Activated naive CD4-positive, alpha-beta T cell treated with anti-CD3 and anti-CD28 coated beads, Interleukin-2, amount 50 U/mL, for 24 hours (primary cell): ENCODE measurements at regions not wholly inside any gene's neighbourhood (a gene's known extent, or its start where the extent isn't known, plus 50 kb on each side); places are given as distances from the start of the nearest gene placed in this dataset.

Experiments
- H3K27ac Mint-ChIP-seq: one replicate; pipeline ENCODE4 v1.8.0; 2021; ENCODE audit warnings: mild to moderate bottlenecking, mixed read lengths
- H3K27me3 Mint-ChIP-seq: one replicate; pipeline ENCODE4 v1.8.0; 2021; ENCODE audit warnings: mixed read lengths
- H3K36me3 Mint-ChIP-seq: one replicate; pipeline ENCODE4 v1.8.0; 2021; ENCODE audit warnings: mixed read lengths
- H3K4me1 Mint-ChIP-seq: one replicate; pipeline ENCODE4 v1.8.0; 2021; ENCODE audit warnings: mixed read lengths
- H3K4me3 Mint-ChIP-seq: one replicate; pipeline ENCODE4 v1.8.0; 2021; ENCODE audit warnings: mild to moderate bottlenecking, mixed read lengths
- H3K9me3 Mint-ChIP-seq: one replicate; pipeline ENCODE4 v1.8.0; 2021; ENCODE audit warnings: mixed read lengths

DNA sequence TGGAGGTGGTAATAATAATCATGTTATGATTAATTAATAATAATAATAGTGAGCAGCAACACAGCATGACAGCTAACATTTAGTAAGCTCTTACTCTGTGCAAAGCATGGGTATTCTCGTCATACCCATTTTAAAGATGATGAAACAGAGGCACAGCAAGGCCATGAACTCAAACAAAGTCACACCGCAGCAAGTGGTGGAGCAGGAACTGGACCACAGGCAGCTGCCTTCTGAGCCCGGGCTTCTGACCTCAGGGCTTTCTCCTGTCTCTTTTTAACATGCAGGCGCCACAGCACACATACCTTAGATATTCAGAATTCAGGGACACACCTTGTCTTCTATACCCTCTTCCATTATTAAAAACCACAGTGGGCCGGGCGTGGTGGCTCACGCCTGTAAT is 50.7 kb upstream of the SPATA12 start:
- H3K27ac Mint-ChIP-seq: no peak overlapping the region
- no peaks in the 10 kb centered on the region for H3K36me3 Mint-ChIP-seq
- no peaks in the 10 kb centered on the region for H3K27me3 Mint-ChIP-seq
- H3K9me3 Mint-ChIP-seq: no peaks in the 10 kb centered on the region
- H3K4me3 Mint-ChIP-seq: no peak overlapping the region
- H3K4me1 Mint-ChIP-seq: peaks cover 4% of the 10 kb centered on the region

GRCh38 chr3:57009367-57009766 is 51.1 kb upstream of the SPATA12 start:
- H3K27me3 Mint-ChIP-seq: no peaks in the 10 kb centered on the region
- H3K9me3 Mint-ChIP-seq: no peaks in the 10 kb centered on the region
- no peaks in the 10 kb centered on the region for H3K36me3 Mint-ChIP-seq
- peaks cover 4% of the 10 kb centered on the region for H3K4me1 Mint-ChIP-seq
- H3K27ac Mint-ChIP-seq: no peak overlapping the region
- H3K4me3 Mint-ChIP-seq: no peak overlapping the region

GRCh38 chr3:57007521-57008460 is 52.7 kb upstream of the SPATA12 start:
- Mint-ChIP-seq H3K36me3 (no peaks in the 10 kb centered on the region), H3K27ac (no peak overlapping the region), H3K9me3 (no peaks in the 10 kb centered on the region), H3K27me3 (no peaks in the 10 kb centered on the region), H3K4me1 (peaks cover 4% of the 10 kb centered on the region), H3K4me3 (no peak overlapping the region)

- H3K4me1 Mint-ChIP-seq: peaks cover 4% of the 10 kb centered on the region
- no peaks in the 10 kb centered on the region for H3K9me3 Mint-ChIP-seq
- no peaks in the 10 kb centered on the region for H3K27me3 Mint-ChIP-seq
- no peaks in the 10 kb centered on the region for H3K36me3 Mint-ChIP-seq
- H3K4me3 Mint-ChIP-seq: no peak overlapping the region
- no peak overlapping the region for H3K27ac Mint-ChIP-seq
These were observed 53.5 kb upstream of the SPATA12 start for GRCh38 chr3:57006949-57007419.

- Mint-ChIP-seq H3K27ac (no peak overlapping the region), H3K36me3 (no peaks in the 10 kb centered on the region), H3K4me1 (peaks cover 4% of the 10 kb centered on the region), H3K27me3 (no peaks in the 10 kb centered on the region), H3K9me3 (no peaks in the 10 kb centered on the region), H3K4me3 (no peak overlapping the region)
These were observed 54.2 kb upstream of the SPATA12 start for GRCh38 chr3:57006179-57006657.

DNA sequence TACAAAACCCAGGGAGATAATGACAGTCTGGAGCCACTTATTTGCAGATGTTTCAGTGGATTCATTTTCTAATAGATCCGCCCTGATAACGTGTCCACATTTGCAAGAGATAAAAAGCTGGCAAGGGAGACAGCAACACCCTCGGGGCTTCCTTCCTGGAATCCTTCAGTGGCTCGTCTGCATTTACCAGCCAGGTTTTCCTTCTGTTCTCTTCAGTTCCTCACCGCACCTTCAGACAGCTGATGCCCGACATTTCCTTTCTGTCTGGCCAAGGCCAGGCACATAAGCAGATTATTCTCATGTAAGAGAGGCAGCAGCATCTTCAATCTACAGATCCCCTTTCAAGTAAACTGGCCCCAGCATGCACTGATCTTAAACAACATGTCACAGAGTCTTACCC is 56.2 kb upstream of the SPATA12 start:
- no peak overlapping the region for H3K4me3 Mint-ChIP-seq
- no peak overlapping the region for H3K27ac Mint-ChIP-seq
- H3K36me3 Mint-ChIP-seq: no peaks in the 10 kb centered on the region
- H3K9me3 Mint-ChIP-seq: no peaks in the 10 kb centered on the region
- H3K4me1 Mint-ChIP-seq: peaks cover 4% of the 10 kb centered on the region
- no peaks in the 10 kb centered on the region for H3K27me3 Mint-ChIP-seq

GRCh38 chr3:57003676-57004075 is 56.8 kb upstream of the SPATA12 start:
- Mint-ChIP-seq H3K4me1 (peaks cover 4% of the 10 kb centered on the region), H3K4me3 (no peak overlapping the region), H3K9me3 (no peaks in the 10 kb centered on the region), H3K27ac (peak overlapping the region; percentile 77), H3K27me3 (no peaks in the 10 kb centered on the region), H3K36me3 (no peaks in the 10 kb centered on the region)

- no peaks in the 10 kb centered on the region for H3K36me3 Mint-ChIP-seq
- H3K4me1 Mint-ChIP-seq: no peaks in the 10 kb centered on the region
- H3K27me3 Mint-ChIP-seq: no peaks in the 10 kb centered on the region
- no peak overlapping the region for H3K4me3 Mint-ChIP-seq
- no peaks in the 10 kb centered on the region for H3K9me3 Mint-ChIP-seq
- no peak overlapping the region for H3K27ac Mint-ChIP-seq
These were observed 59.1 kb upstream of the SPATA12 start for GRCh38 chr3:57001356-57001755.

GRCh38 chr3:57000012-57000411 is 60.5 kb upstream of the SPATA12 start:
- Mint-ChIP-seq H3K36me3 (no peaks in the 10 kb centered on the region), H3K27me3 (no peaks in the 10 kb centered on the region), H3K9me3 (no peaks in the 10 kb centered on the region), H3K27ac (no peak overlapping the region), H3K4me1 (peaks cover 5% of the 10 kb centered on the region), H3K4me3 (no peak overlapping the region)

- Mint-ChIP-seq H3K27ac (no peak overlapping the region), H3K4me1 (peaks cover 5% of the 10 kb centered on the region), H3K36me3 (no peaks in the 10 kb centered on the region), H3K4me3 (no peak overlapping the region), H3K27me3 (no peaks in the 10 kb centered on the region), H3K9me3 (no peaks in the 10 kb centered on the region)
These were observed 60.9 kb upstream of the SPATA12 start for GRCh38 chr3:56999547-56999946.

GRCh38 chr3:56998076-56998529 is 62.4 kb upstream of the SPATA12 start:
- Mint-ChIP-seq H3K4me1 (peaks cover 5% of the 10 kb centered on the region), H3K4me3 (no peak overlapping the region), H3K9me3 (no peaks in the 10 kb centered on the region), H3K27ac (no peak overlapping the region), H3K36me3 (no peaks in the 10 kb centered on the region), H3K27me3 (no peaks in the 10 kb centered on the region)

DNA sequence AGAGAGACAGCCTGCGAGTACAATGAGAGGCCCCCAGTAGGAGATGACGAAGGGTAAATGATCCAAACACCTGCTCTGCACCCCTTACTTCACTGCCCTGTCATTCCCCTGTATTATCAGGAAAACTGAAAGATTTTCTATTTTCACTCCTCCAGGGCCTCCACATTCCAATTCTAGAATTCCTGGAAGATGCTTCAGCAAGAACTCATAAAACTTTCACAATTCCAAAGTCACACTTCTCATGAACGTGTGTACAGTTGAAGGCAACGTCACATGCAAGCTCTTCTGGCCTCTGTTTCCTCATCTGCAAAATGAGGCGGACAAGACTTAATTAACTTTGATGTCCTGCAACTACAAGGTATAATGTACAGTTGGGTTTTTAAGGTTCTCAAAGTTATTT is 62.8 kb upstream of the SPATA12 start:
- no peaks in the 10 kb centered on the region for H3K9me3 Mint-ChIP-seq
- H3K36me3 Mint-ChIP-seq: no peaks in the 10 kb centered on the region
- no peak overlapping the region for H3K4me3 Mint-ChIP-seq
- no peak overlapping the region for H3K27ac Mint-ChIP-seq
- peaks cover 5% of the 10 kb centered on the region for H3K4me1 Mint-ChIP-seq
- H3K27me3 Mint-ChIP-seq: no peaks in the 10 kb centered on the region

DNA sequence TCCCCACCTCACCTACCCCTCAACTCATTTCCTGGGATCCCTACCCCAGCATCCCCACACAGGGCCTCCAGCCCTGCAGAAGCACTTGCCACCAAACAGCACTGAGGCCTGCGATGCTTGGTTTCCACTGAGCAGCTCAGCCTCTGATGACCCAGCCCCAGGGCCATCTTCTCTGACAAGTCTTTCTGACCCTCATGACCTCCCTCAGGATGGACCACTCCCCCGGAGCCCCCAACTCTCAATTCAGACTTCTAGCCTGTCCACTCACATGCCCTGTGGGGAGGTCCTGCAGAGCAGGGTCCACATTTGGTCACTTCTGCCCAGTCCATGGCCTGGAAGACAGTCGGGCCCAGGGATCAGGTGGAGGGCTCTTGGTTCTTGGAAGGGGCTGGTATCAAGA is 63.4 kb upstream of the SPATA12 start:
- Mint-ChIP-seq H3K9me3 (no peaks in the 10 kb centered on the region), H3K27me3 (no peaks in the 10 kb centered on the region), H3K36me3 (no peaks in the 10 kb centered on the region), H3K27ac (no peak overlapping the region), H3K4me1 (peaks cover 5% of the 10 kb centered on the region), H3K4me3 (no peak overlapping the region)

DNA sequence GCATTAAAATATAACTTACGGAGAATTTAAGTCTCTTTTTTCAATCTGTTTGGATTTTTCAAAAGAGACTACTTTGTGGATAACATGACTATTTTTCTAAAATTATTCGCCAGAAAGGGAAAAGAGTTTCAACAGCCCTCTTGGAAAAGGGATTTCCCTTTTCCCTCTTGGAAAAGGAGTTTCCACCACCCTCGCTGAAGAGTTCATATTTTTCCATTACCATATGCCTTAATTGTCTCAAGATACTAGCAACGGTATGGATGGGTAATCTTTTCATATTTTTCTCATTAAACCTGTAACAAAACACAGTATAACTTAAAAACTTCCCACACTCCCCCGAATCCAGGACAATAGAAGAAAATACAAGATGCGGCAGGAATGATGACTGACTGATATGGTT is 66.1 kb upstream of the SPATA12 start:
- H3K4me3 Mint-ChIP-seq: no peak overlapping the region
- H3K27ac Mint-ChIP-seq: no peak overlapping the region

DNA sequence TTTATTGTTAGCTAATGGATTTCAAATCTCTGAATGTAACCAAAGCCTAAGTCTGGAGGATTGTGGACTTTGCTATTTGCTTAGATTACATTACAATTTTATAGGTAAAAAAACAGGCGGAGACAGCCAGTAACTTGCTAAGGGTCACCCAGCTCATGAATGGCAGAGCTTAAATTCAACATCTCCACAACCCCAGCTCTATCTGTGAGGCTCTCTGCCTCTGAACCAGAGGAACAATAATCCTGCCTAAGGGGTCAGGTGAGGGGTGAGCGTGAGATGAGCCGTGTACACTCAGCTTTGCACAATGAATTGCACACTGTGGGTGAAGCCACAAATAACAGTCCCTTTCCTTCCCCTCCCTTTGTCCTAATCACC is 69.8 kb upstream of the SPATA12 start:
- Mint-ChIP-seq H3K4me3 (no peak overlapping the region), H3K36me3 (no peaks in the 10 kb centered on the region), H3K4me1 (peaks cover 27% of the 10 kb centered on the region), H3K27me3 (peaks cover 2% of the 10 kb centered on the region), H3K9me3 (no peaks in the 10 kb centered on the region), H3K27ac (no peak overlapping the region)

More for the DNA sequence above, 66.1 kb upstream of the SPATA12 start:
- Mint-ChIP-seq H3K4me1 (peaks cover 5% of the 10 kb centered on the region), H3K9me3 (no peaks in the 10 kb centered on the region), H3K27me3 (peaks cover 2% of the 10 kb centered on the region), H3K36me3 (no peaks in the 10 kb centered on the region)

GRCh38 chr3:56989977-56990640 is 70.4 kb upstream of the SPATA12 start:
- Mint-ChIP-seq H3K9me3 (no peaks in the 10 kb centered on the region), H3K4me3 (no peak overlapping the region), H3K27me3 (peaks cover 2% of the 10 kb centered on the region), H3K4me1 (peaks cover 26% of the 10 kb centered on the region), H3K36me3 (no peaks in the 10 kb centered on the region), H3K27ac (no peak overlapping the region)
